ENCODE measurements at regions not wholly inside any gene's neighbourhood (a gene's known extent, or its start where the extent isn't known, plus 50 kb on each side); places are given as distances from the start of the nearest gene placed in this dataset.

GRCh38 chr2:64325852-64326577 lies 127.9 kb upstream of the LGALSL start:
- no peak for TF ChIP-seq TOX (CRISPR knock-in tag; IDR thresholded peaks at IDR 0.05; ENCODE audit: borderline replicate concordance)
- no peak for TF ChIP-seq ZNF565 (CRISPR knock-in tag; conservative IDR thresholded peaks at IDR 0.05; ENCODE audit: low read depth)
- TF ChIP-seq ISL1 (CRISPR knock-in tag; IDR thresholded peaks at IDR 0.05) = no peak
- no peak for ATAC-seq

GRCh38 chr2:64326578-64327050 lies 127.3 kb upstream of the LGALSL start:
- TF ChIP-seq PPARA (CRISPR knock-in tag; IDR thresholded peaks at IDR 0.05; ENCODE audit: borderline replicate concordance) (no peak), CSDC2 (CRISPR knock-in tag; IDR thresholded peaks at IDR 0.05) (no peak), ISL1 (CRISPR knock-in tag; IDR thresholded peaks at IDR 0.05) (no peak), ZNF565 (CRISPR knock-in tag; conservative IDR thresholded peaks at IDR 0.05; ENCODE audit: low read depth) (no peak), CREB5 (CRISPR knock-in tag; IDR thresholded peaks at IDR 0.05; ENCODE audit: low read depth) (no peak), SNAI2 (CRISPR knock-in tag; IDR thresholded peaks at IDR 0.05) (no peak), RARB (CRISPR knock-in tag; IDR thresholded peaks at IDR 0.05) (no peak), ESRRG (CRISPR knock-in tag; IDR thresholded peaks at IDR 0.05) (no peak), ZNF8 (CRISPR knock-in tag; IDR thresholded peaks at IDR 0.05) (no peak), OSR1 (CRISPR knock-in tag; IDR thresholded peaks at IDR 0.05) (no peak)
- ATAC-seq = no peak

- no peak for TF ChIP-seq ZNF565 (CRISPR knock-in tag; conservative IDR thresholded peaks at IDR 0.05; ENCODE audit: low read depth)
- no peak for TF ChIP-seq ZFP30 (CRISPR knock-in tag; IDR thresholded peaks at IDR 0.05)
- TF ChIP-seq CREB5 (CRISPR knock-in tag; IDR thresholded peaks at IDR 0.05; ENCODE audit: low read depth) = no peak
- no peak for TF ChIP-seq TOX (CRISPR knock-in tag; IDR thresholded peaks at IDR 0.05; ENCODE audit: borderline replicate concordance)
- no peak for TF ChIP-seq ZNF8 (CRISPR knock-in tag; IDR thresholded peaks at IDR 0.05)
- ATAC-seq = no peak
Observed at GRCh38 chr2:64327129-64327509, 126.8 kb upstream of the LGALSL start.

GRCh38 chr2:64327510-64328414 lies 126.2 kb upstream of the LGALSL start:
- ATAC-seq = peak; percentile 64
- TF ChIP-seq ZFP3 (CRISPR knock-in tag; IDR thresholded peaks at IDR 0.05) = no peak
- TF ChIP-seq TCF4 (CRISPR knock-in tag; IDR thresholded peaks at IDR 0.05; ENCODE audit: borderline replicate concordance) = no peak
- no peak for TF ChIP-seq OSR1 (CRISPR knock-in tag; IDR thresholded peaks at IDR 0.05)
- TF ChIP-seq SNAI2 (CRISPR knock-in tag; IDR thresholded peaks at IDR 0.05) = no peak
- TF ChIP-seq POU6F1 (CRISPR knock-in tag; IDR thresholded peaks at IDR 0.05; ENCODE audit: borderline replicate concordance, low read depth) = no peak
- no peak for TF ChIP-seq PATZ1 (CRISPR knock-in tag; IDR thresholded peaks at IDR 0.05; ENCODE audit: borderline replicate concordance)
- no peak for TF ChIP-seq CSRNP3 (CRISPR knock-in tag; IDR thresholded peaks at IDR 0.05)
- TF ChIP-seq ZNF8 (CRISPR knock-in tag; IDR thresholded peaks at IDR 0.05) = no peak

Data from SK-N-SH treated with all-trans-retinoic acid at 6 μM for 48 hours (cell line).